Esophagus squamous epithelium (tissue), 4 donors: ENCODE measurements at regions not wholly inside any gene's neighbourhood (a gene's known extent, or its start where the extent isn't known, plus 50 kb on each side); places are given as distances from the start of the nearest gene placed in this dataset.

Source experiments
- POLR2A ChIP-seq, 4 donors: fragments of 450-650 bp; IDR thresholded peaks; one replicate each; pipeline ENCODE4 v1.6.1; 2017; ENCODE audit warnings: antibody characterized with exemption in 4 of 4, mild to moderate bottlenecking in 4 of 4, moderate library complexity in 3 of 4
- TF ChIP-seq, protein P1 (sequence below), 6 experiments: fragments of 450-650 bp in 4 of 6; fragments of 200-600 bp in 2 of 6; sonication (generic) in 2 of 6; IDR thresholded peaks; one replicate each; pipeline ENCODE4 v1.5.1; 2016 to 2019; ENCODE audit warnings: antibody characterized with exemption in 6 of 6, mild to moderate bottlenecking in 4 of 6, moderate library complexity in 4 of 6

DNA sequence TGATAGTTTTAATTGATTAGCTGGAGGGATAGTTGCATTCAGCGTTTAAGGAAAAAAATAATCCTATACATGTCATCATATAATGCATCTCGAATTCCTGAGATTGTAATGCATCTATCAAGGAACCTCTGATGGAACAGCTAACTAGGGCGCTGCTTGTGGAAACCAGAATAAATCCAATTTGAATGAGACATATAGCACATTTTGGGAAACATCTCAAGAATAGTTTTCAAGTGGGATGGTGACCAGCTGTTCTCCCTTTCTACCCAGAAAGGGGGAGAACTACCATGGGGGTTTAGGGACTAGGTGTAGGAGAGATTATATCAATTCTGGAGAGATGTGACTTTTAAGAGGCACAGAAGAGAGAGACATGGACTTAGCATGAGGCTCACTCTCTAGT lies 319.3 kb upstream of the BRINP1 start:
- TF ChIP-seq, protein P1, sequence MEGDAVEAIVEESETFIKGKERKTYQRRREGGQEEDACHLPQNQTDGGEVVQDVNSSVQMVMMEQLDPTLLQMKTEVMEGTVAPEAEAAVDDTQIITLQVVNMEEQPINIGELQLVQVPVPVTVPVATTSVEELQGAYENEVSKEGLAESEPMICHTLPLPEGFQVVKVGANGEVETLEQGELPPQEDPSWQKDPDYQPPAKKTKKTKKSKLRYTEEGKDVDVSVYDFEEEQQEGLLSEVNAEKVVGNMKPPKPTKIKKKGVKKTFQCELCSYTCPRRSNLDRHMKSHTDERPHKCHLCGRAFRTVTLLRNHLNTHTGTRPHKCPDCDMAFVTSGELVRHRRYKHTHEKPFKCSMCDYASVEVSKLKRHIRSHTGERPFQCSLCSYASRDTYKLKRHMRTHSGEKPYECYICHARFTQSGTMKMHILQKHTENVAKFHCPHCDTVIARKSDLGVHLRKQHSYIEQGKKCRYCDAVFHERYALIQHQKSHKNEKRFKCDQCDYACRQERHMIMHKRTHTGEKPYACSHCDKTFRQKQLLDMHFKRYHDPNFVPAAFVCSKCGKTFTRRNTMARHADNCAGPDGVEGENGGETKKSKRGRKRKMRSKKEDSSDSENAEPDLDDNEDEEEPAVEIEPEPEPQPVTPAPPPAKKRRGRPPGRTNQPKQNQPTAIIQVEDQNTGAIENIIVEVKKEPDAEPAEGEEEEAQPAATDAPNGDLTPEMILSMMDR (IDR thresholded peaks at IDR 0.05) = no peak
- TF ChIP-seq POLR2A (IDR thresholded peaks at IDR 0.05) = no peak
